ENCODE measurements at regions not wholly inside any gene's neighbourhood (a gene's known extent, or its start where the extent isn't known, plus 50 kb on each side); places are given as distances from the start of the nearest gene placed in this dataset.
"Not testable (repeated sequence)": the region's sequence is repeated elsewhere in the genome, so short reads cannot be mapped to it uniquely, and the experiment has no call there.

- not testable (repeated sequence) for TF ChIP-seq POLR2AphosphoS5 (IDR thresholded peaks at IDR 0.05; ENCODE audit: borderline replicate concordance, low read depth, low read length); EZH2 (IDR thresholded peaks at IDR 0.05)
These were observed 91.5 kb downstream of the TANC2 start for GRCh38 chr17:63057560-63057959.
